ENCODE measurements at regions not wholly inside any gene's neighbourhood (a gene's known extent, or its start where the extent isn't known, plus 50 kb on each side); places are given as distances from the start of the nearest gene placed in this dataset.

- H3F3A ChIP-seq (ENCODE audit: insufficient read depth, low read length, poor library complexity, severe bottlenecking) = no peaks in the 10 kb centered on the region
- H3K4me2 ChIP-seq (ENCODE audit: low read length) = no peak overlapping the region
- no peak overlapping the region for H2AFZ ChIP-seq (ENCODE audit: low read depth, low read length)
- H3K27me3 ChIP-seq (ENCODE audit: insufficient read depth, low read depth, low read length) = no peaks in the 10 kb centered on the region
- TF ChIP-seq MXI1 (conservative IDR thresholded peaks at IDR 0.05; ENCODE audit: poor library complexity, severe bottlenecking) = no peak
- TF ChIP-seq EZH2 (IDR thresholded peaks at IDR 0.05; ENCODE audit: borderline replicate concordance, insufficient read depth, low read length, poor library complexity, severe bottlenecking) = no peak
- no peak for TF ChIP-seq TAF1 (IDR thresholded peaks at IDR 0.05; ENCODE audit: low read depth)
- no peak for TF ChIP-seq RAD21 (conservative IDR thresholded peaks at IDR 0.05)
- no peak for TF ChIP-seq REST (IDR thresholded peaks at IDR 0.05; ENCODE audit: borderline replicate concordance)
- TF ChIP-seq POLR2AphosphoS5 (IDR thresholded peaks at IDR 0.05) = no peak
- TF ChIP-seq SMC3 (conservative IDR thresholded peaks at IDR 0.05; ENCODE audit: poor library complexity) = no peak
- TF ChIP-seq EP300 (conservative IDR thresholded peaks at IDR 0.05; ENCODE audit: poor library complexity, severe bottlenecking) = no peak
- TF ChIP-seq CTCF (IDR thresholded peaks at IDR 0.05; ENCODE audit: poor library complexity, severe bottlenecking) = no peak
- no peaks in the 10 kb centered on the region for H3K79me2 ChIP-seq (replicated peaks; ENCODE audit: insufficient read depth, low read length)
- no peaks in the 10 kb centered on the region for H4K20me1 ChIP-seq (ENCODE audit: insufficient read depth)
- no peak overlapping the region for H3K27ac ChIP-seq (ENCODE audit: low read length)
- no peak overlapping the region for H3K9ac ChIP-seq (ENCODE audit: low read length)
- no peaks in the 10 kb centered on the region for H3K36me3 ChIP-seq (ENCODE audit: insufficient read depth, low read length)
- no peaks in the 10 kb centered on the region for H3K9me3 ChIP-seq (ENCODE audit: low read length)
- no peaks in the 10 kb centered on the region for H3K9me2 ChIP-seq (ENCODE audit: insufficient read depth, low read length)
- no peak overlapping the region for H3K4me3 ChIP-seq (ENCODE audit: low read length)
Observed at GRCh38 chr6:165998072-165998471, 169.6 kb downstream of the TBXT start.

- Histone ChIP-seq H3K9me3 (ENCODE audit: low read length) (no peaks in the 10 kb centered on the region), H4K20me1 (ENCODE audit: insufficient read depth) (no peaks in the 10 kb centered on the region), H3K27me3 (ENCODE audit: insufficient read depth, low read depth, low read length) (peaks cover 54% of the 10 kb centered on the region), H3K4me2 (ENCODE audit: low read length) (no peak overlapping the region), H2AFZ (ENCODE audit: low read depth, low read length) (no peak overlapping the region), H3K79me2 (replicated peaks; ENCODE audit: insufficient read depth, low read length) (no peaks in the 10 kb centered on the region), H3K9me2 (ENCODE audit: insufficient read depth, low read length) (no peaks in the 10 kb centered on the region), H3K36me3 (ENCODE audit: insufficient read depth, low read length) (no peaks in the 10 kb centered on the region), H3F3A (ENCODE audit: insufficient read depth, low read length, poor library complexity, severe bottlenecking) (peaks cover 7% of the 10 kb centered on the region), H3K27ac (ENCODE audit: low read length) (no peak overlapping the region), H3K9ac (ENCODE audit: low read length) (no peak overlapping the region), H3K4me3 (ENCODE audit: low read length) (no peak overlapping the region)
- TF ChIP-seq RAD21 (conservative IDR thresholded peaks at IDR 0.05) (no peak), TAF1 (IDR thresholded peaks at IDR 0.05; ENCODE audit: low read depth) (no peak), REST (IDR thresholded peaks at IDR 0.05; ENCODE audit: borderline replicate concordance) (no peak), POLR2AphosphoS5 (IDR thresholded peaks at IDR 0.05) (no peak), EZH2 (IDR thresholded peaks at IDR 0.05; ENCODE audit: borderline replicate concordance, insufficient read depth, low read length, poor library complexity, severe bottlenecking) (no peak), CTCF (IDR thresholded peaks at IDR 0.05; ENCODE audit: poor library complexity, severe bottlenecking) (no peak), EP300 (conservative IDR thresholded peaks at IDR 0.05; ENCODE audit: poor library complexity, severe bottlenecking) (no peak), MXI1 (conservative IDR thresholded peaks at IDR 0.05; ENCODE audit: poor library complexity, severe bottlenecking) (no peak), SMC3 (conservative IDR thresholded peaks at IDR 0.05; ENCODE audit: poor library complexity) (no peak)
Observed at GRCh38 chr6:165991341-165991740, 176.3 kb downstream of the TBXT start.

Measured in neural cell (in vitro differentiated cells).